ENCODE measurements at regions not wholly inside any gene's neighbourhood (a gene's known extent, or its start where the extent isn't known, plus 50 kb on each side); places are given as distances from the start of the nearest gene placed in this dataset.

DNA sequence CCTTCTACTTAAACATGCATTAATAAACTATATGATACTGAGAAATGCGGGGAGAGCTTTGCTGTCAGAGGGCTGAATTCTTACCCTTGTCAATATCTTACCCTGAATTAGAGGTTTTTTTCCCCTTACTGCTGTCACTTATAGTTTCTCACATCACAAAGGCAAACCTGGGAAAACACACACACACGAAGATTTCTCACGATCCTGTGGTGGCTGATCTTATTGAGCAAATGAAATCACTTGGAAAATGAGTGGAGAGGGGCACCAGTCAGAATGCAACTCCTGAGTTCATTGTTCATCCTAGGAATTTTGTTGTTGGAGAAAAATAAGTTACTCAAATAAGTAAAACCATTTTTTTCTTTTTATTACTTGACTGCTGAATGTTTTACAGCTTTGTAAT, 673.6 kb downstream of the EDEM1 start:
- no peak overlapping the region for H3K4me3 ChIP-seq (ENCODE audit: low read depth, poor library complexity, severe bottlenecking)
- TF ChIP-seq POLR2A (IDR thresholded peaks at IDR 0.05) = no peak
- TF ChIP-seq, protein P1, sequence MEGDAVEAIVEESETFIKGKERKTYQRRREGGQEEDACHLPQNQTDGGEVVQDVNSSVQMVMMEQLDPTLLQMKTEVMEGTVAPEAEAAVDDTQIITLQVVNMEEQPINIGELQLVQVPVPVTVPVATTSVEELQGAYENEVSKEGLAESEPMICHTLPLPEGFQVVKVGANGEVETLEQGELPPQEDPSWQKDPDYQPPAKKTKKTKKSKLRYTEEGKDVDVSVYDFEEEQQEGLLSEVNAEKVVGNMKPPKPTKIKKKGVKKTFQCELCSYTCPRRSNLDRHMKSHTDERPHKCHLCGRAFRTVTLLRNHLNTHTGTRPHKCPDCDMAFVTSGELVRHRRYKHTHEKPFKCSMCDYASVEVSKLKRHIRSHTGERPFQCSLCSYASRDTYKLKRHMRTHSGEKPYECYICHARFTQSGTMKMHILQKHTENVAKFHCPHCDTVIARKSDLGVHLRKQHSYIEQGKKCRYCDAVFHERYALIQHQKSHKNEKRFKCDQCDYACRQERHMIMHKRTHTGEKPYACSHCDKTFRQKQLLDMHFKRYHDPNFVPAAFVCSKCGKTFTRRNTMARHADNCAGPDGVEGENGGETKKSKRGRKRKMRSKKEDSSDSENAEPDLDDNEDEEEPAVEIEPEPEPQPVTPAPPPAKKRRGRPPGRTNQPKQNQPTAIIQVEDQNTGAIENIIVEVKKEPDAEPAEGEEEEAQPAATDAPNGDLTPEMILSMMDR (IDR thresholded peaks at IDR 0.05) = no peak
- DNase-seq (ENCODE audit: low spot score in 2 of 2) = no peak
- WGBS, 2 donors = 38 to 49% methylated on average over 3 of the region's 3 CpGs
- intact Hi-C loops (cut with DNase I; ENCODE audit: low total_unique reads) = no loop called here

DNA sequence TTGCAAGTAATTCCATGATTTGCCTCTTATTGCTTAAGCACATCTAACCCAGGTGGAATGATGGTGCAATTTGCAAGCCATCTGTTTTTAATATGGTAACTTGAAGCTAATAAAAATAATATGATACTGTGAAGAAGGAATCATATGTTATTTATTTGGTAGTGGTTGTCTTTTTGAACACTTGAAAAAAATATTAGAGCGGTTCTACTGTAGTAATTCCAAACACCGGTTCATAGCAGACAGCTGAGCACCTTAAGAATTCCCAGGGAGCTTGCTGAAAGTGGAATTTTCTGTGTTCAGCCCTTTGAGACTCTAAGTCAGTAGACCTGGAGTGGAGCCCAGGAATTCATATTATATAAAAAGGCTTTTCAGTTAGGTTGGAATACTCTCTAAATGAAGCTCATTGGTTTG, 687.4 kb downstream of the EDEM1 start:
- intact Hi-C loops (cut with DNase I; ENCODE audit: low total_unique reads) = no loop called here
- 27 to 35% methylated on average over 2 of the region's 2 CpGs for WGBS, 2 donors
- no peak overlapping the region for H3K4me3 ChIP-seq (ENCODE audit: low read depth, poor library complexity, severe bottlenecking)
- DNase-seq (ENCODE audit: low spot score in 2 of 2) = no peak
- TF ChIP-seq, protein P1 (IDR thresholded peaks at IDR 0.05) = no peak
- no peak for TF ChIP-seq POLR2A (IDR thresholded peaks at IDR 0.05)

DNA sequence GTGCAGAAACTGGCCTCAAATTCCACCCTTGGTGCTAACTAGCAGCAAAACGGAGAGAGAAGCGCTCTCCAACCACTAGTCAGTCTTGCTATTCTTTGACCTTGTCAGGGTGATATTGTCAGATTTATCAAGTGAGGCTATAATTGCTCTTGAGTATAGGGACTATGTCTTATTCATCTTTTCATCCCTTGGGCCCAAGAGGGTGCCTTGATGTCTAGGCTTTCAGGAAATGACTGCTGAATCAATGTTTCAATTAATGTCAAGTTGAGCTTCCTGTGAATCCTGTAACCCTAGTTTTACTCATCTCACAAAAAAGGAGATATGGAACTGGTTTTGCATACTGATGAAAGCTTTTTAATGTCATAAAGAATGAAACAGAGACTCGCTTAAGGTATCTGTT, 701.3 kb downstream of the EDEM1 start:
- TF ChIP-seq, protein P1 (IDR thresholded peaks at IDR 0.05) = no peak
- TF ChIP-seq POLR2A (IDR thresholded peaks at IDR 0.05) = no peak
- intact Hi-C loops (cut with DNase I; ENCODE audit: low total_unique reads) = no loop called here
- no peak overlapping the region for H3K4me3 ChIP-seq (ENCODE audit: low read depth, poor library complexity, severe bottlenecking)
- 73 to 75% methylated on average over 3 of the region's 3 CpGs for WGBS, 2 donors
- no peak for DNase-seq (ENCODE audit: low spot score in 2 of 2)

DNA sequence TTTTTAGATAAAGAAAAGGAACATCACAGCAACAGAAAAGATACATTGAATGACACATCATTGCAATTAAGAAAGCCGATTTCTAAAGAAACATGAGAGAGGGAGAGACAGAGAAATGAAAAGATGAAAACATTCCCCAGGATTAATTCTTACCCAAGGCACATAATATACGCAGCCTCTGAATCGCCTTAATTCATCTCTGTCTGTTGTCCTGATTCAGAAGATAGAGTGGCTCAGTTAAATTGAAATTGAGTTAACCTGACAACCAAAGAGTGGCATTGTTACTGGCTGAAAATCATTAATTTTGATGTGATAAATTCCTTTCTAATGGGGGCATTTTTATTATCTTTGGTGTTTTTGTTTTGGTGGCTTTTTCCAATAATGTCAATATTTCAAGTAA, 701.9 kb downstream of the EDEM1 start:
- intact Hi-C loops (cut with DNase I; ENCODE audit: low total_unique reads) = no loop called here
- no peak overlapping the region for H3K4me3 ChIP-seq (ENCODE audit: low read depth, poor library complexity, severe bottlenecking)

DNA sequence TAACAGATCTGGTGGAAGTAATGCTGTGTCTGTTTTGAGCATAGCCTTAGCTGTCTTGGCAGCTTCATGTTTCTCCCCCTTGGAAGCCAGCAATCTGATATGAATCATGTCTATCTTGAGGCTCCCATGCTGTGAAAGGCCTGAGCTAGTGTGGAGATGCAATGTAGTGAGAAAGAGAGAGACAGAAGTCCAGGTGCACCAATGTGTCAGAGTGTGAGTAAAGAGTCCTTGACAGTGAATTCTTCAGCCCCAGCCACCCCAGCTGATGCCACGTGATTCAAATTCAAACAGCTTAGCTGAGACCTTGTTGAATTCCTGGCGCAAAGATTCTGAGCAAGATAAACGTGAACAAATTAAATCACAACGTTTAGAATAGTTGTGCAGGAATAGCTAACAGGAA, 704.2 kb downstream of the EDEM1 start:
- WGBS, 2 donors = 33 to 41% methylated on average over 4 of the region's 4 CpGs
- H3K4me3 ChIP-seq (ENCODE audit: low read depth, poor library complexity, severe bottlenecking) = no peak overlapping the region
- no peak for DNase-seq (ENCODE audit: low spot score in 2 of 2)
- TF ChIP-seq, protein P1 (IDR thresholded peaks at IDR 0.05) = no peak
- TF ChIP-seq POLR2A (IDR thresholded peaks at IDR 0.05) = no peak
- intact Hi-C loops (cut with DNase I; ENCODE audit: low total_unique reads) = no loop called here

More for the DNA sequence above, 701.9 kb downstream of the EDEM1 start:
- WGBS, 2 donors = 73 to 74% methylated on average over 3 of the region's 3 CpGs
- TF ChIP-seq POLR2A (IDR thresholded peaks at IDR 0.05) = no peak
- TF ChIP-seq, protein P1 (IDR thresholded peaks at IDR 0.05) = no peak
- no peak for DNase-seq (ENCODE audit: low spot score in 2 of 2)

DNA sequence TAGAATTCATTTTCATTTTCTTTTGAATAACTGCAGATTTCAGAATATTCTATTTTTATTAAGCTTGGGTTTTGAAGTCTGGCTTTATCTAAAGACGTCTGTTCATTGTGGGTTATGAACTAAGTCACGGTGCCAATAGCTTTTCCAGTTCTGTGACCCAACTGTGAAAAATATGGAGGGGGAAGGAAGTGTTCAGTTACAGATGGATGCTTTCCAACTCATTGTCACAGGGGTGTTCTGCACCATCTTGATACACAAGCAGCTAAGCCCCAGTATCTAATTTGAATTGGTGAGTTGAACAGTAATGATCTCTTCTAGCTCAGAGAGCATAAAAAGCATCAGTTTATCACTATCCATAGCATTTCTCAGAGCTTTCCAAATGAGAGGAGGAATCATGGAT, 710.6 kb downstream of the EDEM1 start:
- H3K4me3 ChIP-seq (ENCODE audit: low read depth, poor library complexity, severe bottlenecking) = no peak overlapping the region
- intact Hi-C loops (cut with DNase I; ENCODE audit: low total_unique reads) = no loop called here
- DNase-seq (ENCODE audit: low spot score in 2 of 2) = no peak
- WGBS, 2 donors = 44 to 54% methylated on average over 2 of the region's 2 CpGs
- no peak for TF ChIP-seq POLR2A (IDR thresholded peaks at IDR 0.05)
- TF ChIP-seq, protein P1 (IDR thresholded peaks at IDR 0.05) = no peak
